Panc1 (cell line): ENCODE measurements at regions not wholly inside any gene's neighbourhood (a gene's known extent, or its start where the extent isn't known, plus 50 kb on each side); places are given as distances from the start of the nearest gene placed in this dataset.

ENCODE experiments used
- ATAC-seq: fragments of 200-7000 bp; cut with Tn5 transposase; 2 replicates; pipeline ENCODE4 v1.9.1; 2020; ENCODE audit warnings: mild to moderate bottlenecking, moderate library complexity
- BruUV-seq: library from RNA; stranded (reverse); fragments of 400-500 nt; replicated peaks from 2 replicates; lab custom pipeline; 2021; lab: Mats Ljungman, UMichigan
- CTCF ChIA-PET: fragments of 300-600 bp; sonication (Branson Sonifier 250); formaldehyde crosslinking; loops from one replicate; lab custom pipeline; 2022; ENCODE audit warnings: antibody characterized with exemption; lab: Charles Lee
- POLR2A ChIA-PET: fragments of 300-600 bp; sonication (Branson Sonifier 250); formaldehyde crosslinking; loops from one replicate; lab custom pipeline; 2022; ENCODE audit warnings: antibody characterized with exemption; lab: Charles Lee
- DNase-seq: peaks from one replicate; pipeline ENCODE4 v3.0.0-alpha.2; 2010; ENCODE audit warnings: low read depth, low spot score
- H3K27ac ChIP-seq: 2 replicates; pipeline ENCODE4 v1.5.1; 2011; ENCODE audit warnings: mild to moderate bottlenecking, low read length, inconsistent platforms
- H3K27me3 ChIP-seq: fragments of 200-500 bp; sonication (Bioruptor generic); 2 replicates; pipeline ENCODE4 v1.6.0; 2014; ENCODE audit warnings: low read length, inconsistent platforms; ENCODE audit not compliant: control insufficient read depth, insufficient read depth
- H3K36me3 ChIP-seq: fragments of 200-500 bp; sonication (Bioruptor generic); 2 replicates; pipeline ENCODE4 v1.5.1; 2014; ENCODE audit warnings: inconsistent platforms, mild to moderate bottlenecking, low read length, moderate library complexity; ENCODE audit not compliant: control insufficient read depth, insufficient read depth
- H3K4me1 ChIP-seq: 2 replicates; pipeline ENCODE4 v1.5.1; 2011; ENCODE audit warnings: inconsistent platforms, mild to moderate bottlenecking, low read length, moderate library complexity; ENCODE audit not compliant: control insufficient read depth, insufficient read depth
- H3K4me3 ChIP-seq, 2 experiments: 2 replicates each; pipeline ENCODE4 v1.5.1; 2011 to 2012; ENCODE audit warnings: low read depth in 2 of 2, low read length in 2 of 2, mild to moderate bottlenecking in 2 of 2, inconsistent platforms in 1 of 2, moderate library complexity in 1 of 2
- H3K9me3 ChIP-seq: fragments of 200-500 bp; sonication (Bioruptor generic); 2 replicates; pipeline ENCODE4 v1.5.1; 2014; ENCODE audit warnings: low read depth, mild to moderate bottlenecking, inconsistent platforms, low read length, moderate library complexity; ENCODE audit not compliant: control insufficient read depth, insufficient read depth
- POLR2AphosphoS5 ChIP-seq: IDR thresholded peaks from 2 replicates; pipeline ENCODE4 v1.6.1; 2012; ENCODE audit warnings: mild to moderate bottlenecking, low read depth, low read length, moderate library complexity
- SIN3A ChIP-seq: IDR thresholded peaks from 2 replicates; pipeline ENCODE4 v1.6.1; 2012; ENCODE audit warnings: low read depth, mild to moderate bottlenecking, low read length, moderate library complexity, borderline replicate concordance; ENCODE audit not compliant: insufficient read depth
- TCF7L2 ChIP-seq: IDR thresholded peaks from 2 replicates; pipeline ENCODE4 v1.6.1; 2011; ENCODE audit warnings: mild to moderate bottlenecking, low read depth, low read length, inconsistent platforms
- in situ Hi-C: cut with HindIII; loops from 2 replicates; pipeline ENCODE4 v1.10.0; 2016; ENCODE audit warnings: low sequenced_read_pairs, low pct_unique_long_range_greater_than_20kb
- intact Hi-C: fragments of 100-400 bp; cut with micrococcal nuclease; formaldehyde crosslinking; loops from one replicate; pipeline ENCODE4 v1.10.0; 2022; ENCODE audit not compliant: unreplicated experiment
- TF ChIP-seq, protein P1 (sequence below), 2 experiments: IDR thresholded peaks; 2 replicates each; pipeline ENCODE4 v1.6.1; 2011 to 2012; ENCODE audit warnings: low read depth in 2 of 2, control low read depth in 1 of 2, low read length in 1 of 2, mild to moderate bottlenecking in 1 of 2, moderate library complexity in 1 of 2; ENCODE audit not compliant: insufficient read depth in 1 of 2
- TF ChIP-seq, protein P2 (sequence below): fragments of 450-650 bp; IDR thresholded peaks from 2 replicates; pipeline ENCODE4 v1.5.1; 2017; ENCODE audit warnings: mild to moderate bottlenecking

DNA sequence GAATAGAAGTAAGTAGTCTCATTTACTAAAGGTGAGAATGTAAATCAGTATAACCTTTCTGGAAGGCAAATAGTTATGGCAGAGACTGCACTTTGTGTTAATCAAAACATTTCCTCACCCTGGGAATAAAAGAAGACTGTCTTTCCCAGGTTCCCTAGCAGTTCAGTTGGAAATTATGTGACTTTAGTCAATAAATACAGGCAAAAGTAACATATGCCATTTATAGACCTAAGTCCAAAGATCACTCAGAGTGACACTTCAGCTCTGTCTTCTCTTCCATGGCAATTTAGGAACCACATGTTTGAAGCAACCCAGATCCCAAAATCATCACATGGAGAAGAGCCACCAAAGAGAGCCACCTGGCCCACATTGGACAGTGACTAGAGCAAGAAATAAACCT is 160.7 kb upstream of the SV2C start:
- Histone ChIP-seq H3K27me3 (no peaks in the 10 kb centered on the region; the same call in none of the 2 replicates), H3K36me3 (no peaks in the 10 kb centered on the region), H3K9me3 (no peaks in the 10 kb centered on the region), H3K4me1 (no peaks in the 10 kb centered on the region), H3K27ac (no peak overlapping the region), H3K4me3 (no peak overlapping the region)
- BruUV-seq: no TSS peak
- in situ Hi-C loops: no loop called here
- ATAC-seq (no peak), DNase-seq (no peak)
- CTCF ChIA-PET: no interaction called here
- POLR2A ChIA-PET: no interaction called here
- TF ChIP-seq, protein P1, sequence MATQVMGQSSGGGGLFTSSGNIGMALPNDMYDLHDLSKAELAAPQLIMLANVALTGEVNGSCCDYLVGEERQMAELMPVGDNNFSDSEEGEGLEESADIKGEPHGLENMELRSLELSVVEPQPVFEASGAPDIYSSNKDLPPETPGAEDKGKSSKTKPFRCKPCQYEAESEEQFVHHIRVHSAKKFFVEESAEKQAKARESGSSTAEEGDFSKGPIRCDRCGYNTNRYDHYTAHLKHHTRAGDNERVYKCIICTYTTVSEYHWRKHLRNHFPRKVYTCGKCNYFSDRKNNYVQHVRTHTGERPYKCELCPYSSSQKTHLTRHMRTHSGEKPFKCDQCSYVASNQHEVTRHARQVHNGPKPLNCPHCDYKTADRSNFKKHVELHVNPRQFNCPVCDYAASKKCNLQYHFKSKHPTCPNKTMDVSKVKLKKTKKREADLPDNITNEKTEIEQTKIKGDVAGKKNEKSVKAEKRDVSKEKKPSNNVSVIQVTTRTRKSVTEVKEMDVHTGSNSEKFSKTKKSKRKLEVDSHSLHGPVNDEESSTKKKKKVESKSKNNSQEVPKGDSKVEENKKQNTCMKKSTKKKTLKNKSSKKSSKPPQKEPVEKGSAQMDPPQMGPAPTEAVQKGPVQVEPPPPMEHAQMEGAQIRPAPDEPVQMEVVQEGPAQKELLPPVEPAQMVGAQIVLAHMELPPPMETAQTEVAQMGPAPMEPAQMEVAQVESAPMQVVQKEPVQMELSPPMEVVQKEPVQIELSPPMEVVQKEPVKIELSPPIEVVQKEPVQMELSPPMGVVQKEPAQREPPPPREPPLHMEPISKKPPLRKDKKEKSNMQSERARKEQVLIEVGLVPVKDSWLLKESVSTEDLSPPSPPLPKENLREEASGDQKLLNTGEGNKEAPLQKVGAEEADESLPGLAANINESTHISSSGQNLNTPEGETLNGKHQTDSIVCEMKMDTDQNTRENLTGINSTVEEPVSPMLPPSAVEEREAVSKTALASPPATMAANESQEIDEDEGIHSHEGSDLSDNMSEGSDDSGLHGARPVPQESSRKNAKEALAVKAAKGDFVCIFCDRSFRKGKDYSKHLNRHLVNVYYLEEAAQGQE (IDR thresholded peaks at IDR 0.05; ENCODE audit: insufficient read depth in 1 of 2, low read depth in 2 of 2, low read length in 1 of 2): no peak
- TF ChIP-seq, protein P2, sequence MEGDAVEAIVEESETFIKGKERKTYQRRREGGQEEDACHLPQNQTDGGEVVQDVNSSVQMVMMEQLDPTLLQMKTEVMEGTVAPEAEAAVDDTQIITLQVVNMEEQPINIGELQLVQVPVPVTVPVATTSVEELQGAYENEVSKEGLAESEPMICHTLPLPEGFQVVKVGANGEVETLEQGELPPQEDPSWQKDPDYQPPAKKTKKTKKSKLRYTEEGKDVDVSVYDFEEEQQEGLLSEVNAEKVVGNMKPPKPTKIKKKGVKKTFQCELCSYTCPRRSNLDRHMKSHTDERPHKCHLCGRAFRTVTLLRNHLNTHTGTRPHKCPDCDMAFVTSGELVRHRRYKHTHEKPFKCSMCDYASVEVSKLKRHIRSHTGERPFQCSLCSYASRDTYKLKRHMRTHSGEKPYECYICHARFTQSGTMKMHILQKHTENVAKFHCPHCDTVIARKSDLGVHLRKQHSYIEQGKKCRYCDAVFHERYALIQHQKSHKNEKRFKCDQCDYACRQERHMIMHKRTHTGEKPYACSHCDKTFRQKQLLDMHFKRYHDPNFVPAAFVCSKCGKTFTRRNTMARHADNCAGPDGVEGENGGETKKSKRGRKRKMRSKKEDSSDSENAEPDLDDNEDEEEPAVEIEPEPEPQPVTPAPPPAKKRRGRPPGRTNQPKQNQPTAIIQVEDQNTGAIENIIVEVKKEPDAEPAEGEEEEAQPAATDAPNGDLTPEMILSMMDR: no peak
- TF ChIP-seq TCF7L2 (no peak), SIN3A (no peak), POLR2AphosphoS5 (no peak)
- intact Hi-C loops: no loop called here

DNA sequence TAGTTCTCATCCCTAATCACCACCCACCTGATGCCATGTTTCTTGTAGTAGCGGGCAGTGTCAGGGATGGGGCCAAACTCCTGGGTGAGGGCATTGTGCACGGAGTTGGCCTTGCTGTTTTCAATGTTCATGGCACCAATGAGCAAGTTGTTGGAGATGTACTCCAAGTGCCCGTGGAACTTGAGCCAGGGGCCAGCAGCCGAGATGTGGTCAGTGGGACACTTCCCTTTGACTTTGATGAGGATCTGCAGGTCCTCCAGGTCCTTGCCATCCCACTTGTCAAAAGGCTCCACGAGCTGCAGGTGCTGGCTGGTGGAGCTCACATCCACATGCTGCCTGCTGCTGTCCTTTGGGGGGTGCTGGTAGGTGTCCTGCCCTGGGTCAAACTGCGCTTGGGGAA is 162.2 kb upstream of the SV2C start:
- DNase-seq: no peak
- in situ Hi-C loops (no loop called here), intact Hi-C loops (no loop called here)
- no peaks in the 10 kb centered on the region for H3K9me3 ChIP-seq
- TF ChIP-seq, protein P2: no peak
- TF ChIP-seq TCF7L2 (no peak), POLR2AphosphoS5 (no peak), SIN3A (no peak)
- TF ChIP-seq, protein P1 (IDR thresholded peaks at IDR 0.05; ENCODE audit: insufficient read depth in 1 of 2, low read depth in 2 of 2, low read length in 1 of 2): no peak
- CTCF ChIA-PET: no interaction called here
- no peaks in the 10 kb centered on the region for H3K36me3 ChIP-seq
- H3K27ac ChIP-seq: no peak overlapping the region
- H3K4me1 ChIP-seq: no peaks in the 10 kb centered on the region
- no TSS peak for BruUV-seq
- ATAC-seq: no peak
- H3K4me3 ChIP-seq: no peak overlapping the region
- H3K27me3 ChIP-seq: no peaks in the 10 kb centered on the region; the same call in none of the 2 replicates
- POLR2A ChIA-PET: no interaction called here
